ENCODE measurements at regions not wholly inside any gene's neighbourhood (a gene's known extent, or its start where the extent isn't known, plus 50 kb on each side); places are given as distances from the start of the nearest gene placed in this dataset.
"Not testable (repeated sequence)": the region's sequence is repeated elsewhere in the genome, so short reads cannot be mapped to it uniquely, and the experiment has no call there.

DNA sequence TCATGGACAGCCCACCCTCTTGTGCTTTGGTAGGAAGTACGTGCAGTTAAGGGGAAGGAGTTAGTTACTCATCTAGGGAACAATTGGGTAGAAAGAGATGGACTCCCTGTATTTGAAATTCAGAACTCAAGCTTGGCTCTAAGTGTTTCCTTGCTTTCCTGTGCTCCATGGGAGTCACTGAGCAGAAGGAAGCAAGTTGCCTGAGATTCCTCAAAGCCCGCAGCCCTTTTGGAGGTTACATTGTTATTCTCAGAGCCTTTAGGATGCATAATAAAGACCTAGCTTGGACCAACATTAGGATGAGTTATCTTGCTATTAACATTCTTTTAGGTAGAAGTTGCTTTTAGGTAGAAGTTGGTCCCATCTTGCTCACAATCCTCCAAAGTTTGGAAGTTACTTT, 206.4 kb downstream of the ADRA2C start:
- not testable (repeated sequence) for DNase-seq (ENCODE audit: extremely low read depth in 1 of 11, low read depth in 9 of 11, low spot score in 4 of 11)

GRCh38 chr4:3973581-3974200, 207.5 kb downstream of the ADRA2C start:
- not testable (repeated sequence) for DNase-seq (ENCODE audit: extremely low read depth in 1 of 11, low read depth in 9 of 11, low spot score in 4 of 11)

GRCh38 chr4:3983518-3984125, 217.4 kb downstream of the ADRA2C start:
- DNase-seq (ENCODE audit: extremely low read depth in 1 of 11, low read depth in 9 of 11, low spot score in 4 of 11), result peak in 3 of 11 donors; percentile 1 to 29 (median 8)

GRCh38 chr4:3984796-3985195, 218.6 kb downstream of the ADRA2C start:
- DNase-seq (ENCODE audit: extremely low read depth in 1 of 11, low read depth in 9 of 11, low spot score in 4 of 11), result not testable (repeated sequence)

- not testable (repeated sequence) for DNase-seq (ENCODE audit: extremely low read depth in 1 of 11, low read depth in 9 of 11, low spot score in 4 of 11)
Observed at GRCh38 chr4:3986412-3986811, 220.2 kb downstream of the ADRA2C start.

DNA sequence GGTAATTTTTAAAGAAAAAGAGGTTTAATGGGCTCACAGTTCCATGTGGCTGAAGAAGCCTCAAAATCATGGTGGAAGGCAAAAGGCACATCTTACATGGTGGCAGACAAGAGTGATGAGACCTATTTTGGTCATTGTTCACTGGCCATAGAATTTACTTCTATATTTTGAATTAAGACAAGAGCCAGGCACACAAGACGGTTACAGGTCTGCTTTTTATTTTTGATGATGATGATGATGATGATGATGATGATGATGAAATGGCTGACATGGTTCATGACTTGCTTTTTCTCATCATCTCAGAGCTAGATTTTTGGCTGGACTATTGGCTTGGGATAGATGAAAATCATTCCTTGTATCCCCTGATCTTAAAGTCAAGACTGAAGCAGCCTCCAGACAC, 229.3 kb downstream of the OTOP1 start:
- DNase-seq (ENCODE audit: extremely low read depth in 1 of 11, low read depth in 9 of 11, low spot score in 4 of 11), result not testable (repeated sequence)

- DNase-seq (ENCODE audit: extremely low read depth in 1 of 11, low read depth in 9 of 11, low spot score in 4 of 11), result not testable (repeated sequence)
Observed at GRCh38 chr4:4004036-4004435, 222.7 kb downstream of the OTOP1 start.

GRCh38 chr4:4004702-4005101, 222.0 kb downstream of the OTOP1 start:
- DNase-seq (ENCODE audit: extremely low read depth in 1 of 11, low read depth in 9 of 11, low spot score in 4 of 11), result not testable (repeated sequence)

GRCh38 chr4:4006356-4006755, 220.4 kb downstream of the OTOP1 start:
- not testable (repeated sequence) for DNase-seq (ENCODE audit: extremely low read depth in 1 of 11, low read depth in 9 of 11, low spot score in 4 of 11)

GRCh38 chr4:4019071-4019470, 207.7 kb downstream of the OTOP1 start:
- DNase-seq (ENCODE audit: extremely low read depth in 1 of 11, low read depth in 9 of 11, low spot score in 4 of 11), result not testable (repeated sequence)

- DNase-seq (ENCODE audit: extremely low read depth in 1 of 11, low read depth in 9 of 11, low spot score in 4 of 11), result not testable (repeated sequence)
Observed at GRCh38 chr4:4021161-4021560, 205.6 kb downstream of the OTOP1 start.

DNA sequence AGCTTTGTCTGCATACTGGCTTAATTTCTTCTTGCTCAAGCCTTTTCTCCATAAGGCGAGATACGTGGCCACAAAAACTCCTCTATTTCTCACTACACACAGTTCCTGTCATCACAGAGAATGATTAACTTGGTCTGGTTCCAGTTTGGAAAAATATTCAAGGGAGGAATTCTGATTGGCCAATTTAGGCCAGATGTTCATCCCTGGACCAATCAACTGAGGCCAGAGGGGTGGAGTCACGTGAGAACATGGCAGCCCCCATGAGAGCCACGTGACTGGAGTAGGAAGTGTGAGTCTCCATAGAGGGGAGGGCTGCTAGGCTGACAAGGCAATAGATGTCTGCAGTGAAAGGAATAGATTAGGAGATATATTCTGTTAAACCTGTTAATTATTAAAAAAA, 200.0 kb downstream of the OTOP1 start:
- not testable (repeated sequence) for DNase-seq (ENCODE audit: extremely low read depth in 1 of 11, low read depth in 9 of 11, low spot score in 4 of 11)

DNA sequence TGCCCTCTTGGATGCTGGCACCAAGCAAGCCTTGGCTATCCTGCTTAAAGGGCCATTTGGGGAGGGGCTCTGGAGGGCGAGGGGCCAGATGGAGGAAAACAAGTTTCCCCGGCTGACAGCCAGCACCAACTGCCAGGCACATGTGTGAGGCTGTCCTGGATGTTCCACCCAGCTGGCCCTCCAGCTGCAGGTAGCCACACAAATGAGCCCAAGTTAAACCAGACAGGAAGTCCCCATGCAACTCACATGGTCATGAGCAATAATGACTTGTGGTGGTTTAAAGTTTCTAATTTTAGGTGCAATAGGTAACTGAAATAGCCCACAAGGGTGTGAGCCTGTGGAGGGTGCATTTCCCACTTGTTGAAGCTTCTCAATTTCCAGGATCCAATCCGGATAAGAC, 198.0 kb downstream of the OTOP1 start:
- DNase-seq (ENCODE audit: extremely low read depth in 1 of 11, low read depth in 9 of 11, low spot score in 4 of 11), result not testable (repeated sequence)

DNA sequence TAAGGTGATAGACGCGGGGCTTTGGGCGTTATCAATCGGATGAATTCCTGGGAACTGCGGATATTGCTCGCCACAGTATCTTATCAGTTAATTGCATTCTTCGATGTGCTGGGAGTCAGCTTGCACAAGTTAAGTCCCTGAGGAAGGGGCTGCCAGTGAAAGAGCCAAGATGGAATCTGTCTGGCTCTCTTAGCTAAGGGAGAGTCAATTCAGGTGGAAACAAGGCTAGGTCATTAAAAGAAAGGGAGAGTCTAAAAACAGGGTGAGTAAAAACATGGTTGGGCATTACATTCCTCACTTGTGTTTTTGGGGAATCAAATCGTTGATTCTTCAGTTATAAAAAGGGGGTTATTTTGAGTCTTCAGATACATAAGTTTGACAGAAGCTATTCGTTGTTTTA, 196.2 kb downstream of the OTOP1 start:
- not testable (repeated sequence) for DNase-seq (ENCODE audit: extremely low read depth in 1 of 11, low read depth in 9 of 11, low spot score in 4 of 11)

GRCh38 chr4:4031446-4032135, 195.1 kb downstream of the OTOP1 start:
- DNase-seq (ENCODE audit: extremely low read depth in 1 of 11, low read depth in 9 of 11, low spot score in 4 of 11), result not testable (repeated sequence)

GRCh38 chr4:4032364-4032763, 194.4 kb downstream of the OTOP1 start:
- not testable (repeated sequence) for DNase-seq (ENCODE audit: extremely low read depth in 1 of 11, low read depth in 9 of 11, low spot score in 4 of 11)

- DNase-seq (ENCODE audit: extremely low read depth in 1 of 11, low read depth in 9 of 11, low spot score in 4 of 11), result peak in 2 of 11 donors; percentile 10 to 18
Observed at GRCh38 chr4:4032801-4033605, 193.7 kb downstream of the OTOP1 start.

DNA sequence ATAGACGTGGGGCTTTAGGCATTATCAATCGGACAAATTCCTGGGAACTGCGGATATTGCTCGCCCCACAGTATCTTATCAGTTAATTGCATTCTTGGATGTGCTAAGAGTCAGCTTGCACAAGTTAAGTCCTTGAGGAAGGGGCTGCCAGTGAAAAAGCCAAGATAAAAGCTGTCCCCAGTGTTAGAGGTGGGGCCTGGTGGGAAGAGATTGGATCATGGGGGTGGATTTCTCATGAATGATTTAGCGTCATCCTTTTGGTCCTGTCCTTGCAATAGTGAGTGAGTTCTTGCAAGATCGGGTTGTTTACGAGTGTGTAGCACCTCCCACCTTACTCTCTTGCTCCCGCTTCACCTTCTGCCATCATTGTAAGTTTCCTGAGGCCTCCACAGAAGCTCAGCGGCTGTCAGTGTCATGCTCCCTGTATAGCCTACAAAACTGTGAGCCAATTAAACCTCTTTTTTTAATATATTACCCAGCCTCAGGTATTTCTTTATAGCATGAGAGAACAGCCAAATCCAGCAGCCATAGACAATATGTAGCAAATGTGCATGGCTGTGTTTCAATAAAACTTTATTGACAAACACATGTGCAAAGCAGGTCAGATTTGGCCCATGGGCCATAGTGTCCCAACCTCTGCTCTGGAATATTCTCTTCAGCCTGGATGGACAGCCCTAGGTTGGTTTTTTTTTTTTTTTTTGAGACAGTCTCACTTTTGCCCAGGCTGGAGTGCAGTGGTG, 189.2 kb downstream of the OTOP1 start:
- DNase-seq (ENCODE audit: extremely low read depth in 1 of 11, low read depth in 9 of 11, low spot score in 4 of 11), result not testable (repeated sequence)

DNA sequence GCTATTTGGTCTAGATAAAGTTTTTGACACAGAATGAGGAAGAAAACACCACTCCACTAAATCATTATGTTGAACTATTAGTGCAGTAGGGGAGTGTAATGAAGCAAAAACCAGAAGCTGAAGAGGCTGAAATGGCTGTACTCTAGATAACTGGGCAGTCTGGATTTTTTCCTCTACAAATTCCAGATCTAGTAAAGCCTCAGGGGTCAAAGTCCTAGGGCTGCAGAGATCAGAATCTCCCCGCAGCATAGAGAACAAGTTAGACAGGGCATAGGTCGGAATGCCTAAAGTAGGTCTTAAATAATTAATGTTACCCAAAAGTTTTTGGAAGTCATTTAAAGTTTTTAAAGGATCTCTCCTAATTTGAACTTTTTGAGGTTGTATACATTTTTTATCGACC, 180.9 kb downstream of the OTOP1 start:
- DNase-seq (ENCODE audit: extremely low read depth in 1 of 11, low read depth in 9 of 11, low spot score in 4 of 11), result not testable (repeated sequence)

All from renal cortex interstitium (tissue), 11 donors.